ENCODE measurements at regions not wholly inside any gene's neighbourhood (a gene's known extent, or its start where the extent isn't known, plus 50 kb on each side); places are given as distances from the start of the nearest gene placed in this dataset.

DNA sequence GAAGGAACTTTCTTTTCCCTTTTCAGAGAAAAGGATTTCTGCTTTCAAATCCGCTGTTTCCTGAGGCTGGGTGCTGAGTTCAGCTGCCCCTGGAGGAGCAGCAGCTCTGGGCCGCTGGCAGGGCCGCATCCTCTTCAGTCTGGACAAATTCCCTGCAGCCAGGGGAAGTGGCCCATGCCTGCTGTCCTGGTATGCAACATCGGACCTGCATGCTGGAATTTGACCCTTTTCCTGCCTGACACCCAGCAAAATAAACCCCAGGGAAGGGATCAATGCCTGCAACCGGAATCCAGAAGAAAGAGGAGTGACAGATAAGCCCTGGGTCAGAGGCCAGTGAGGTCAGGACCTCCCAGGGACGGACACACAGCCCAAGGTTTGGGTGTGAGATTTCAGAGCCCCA is 54.1 kb upstream of the LINC01488 start:
- H3K9me3 Mint-ChIP-seq, result peaks cover 12% of the 10 kb centered on the region
- H3K36me3 Mint-ChIP-seq (ENCODE audit: low read depth), result no peaks in the 10 kb centered on the region
- H3K4me3 Mint-ChIP-seq, result no peak overlapping the region
- H3K27ac Mint-ChIP-seq, result no peak overlapping the region
- peaks cover 11% of the 10 kb centered on the region for H3K27me3 Mint-ChIP-seq
- intact Hi-C loops (cut with micrococcal nuclease), result no loop called here
- peaks cover 8% of the 10 kb centered on the region for H3K4me1 Mint-ChIP-seq (ENCODE audit: low read depth)

DNA sequence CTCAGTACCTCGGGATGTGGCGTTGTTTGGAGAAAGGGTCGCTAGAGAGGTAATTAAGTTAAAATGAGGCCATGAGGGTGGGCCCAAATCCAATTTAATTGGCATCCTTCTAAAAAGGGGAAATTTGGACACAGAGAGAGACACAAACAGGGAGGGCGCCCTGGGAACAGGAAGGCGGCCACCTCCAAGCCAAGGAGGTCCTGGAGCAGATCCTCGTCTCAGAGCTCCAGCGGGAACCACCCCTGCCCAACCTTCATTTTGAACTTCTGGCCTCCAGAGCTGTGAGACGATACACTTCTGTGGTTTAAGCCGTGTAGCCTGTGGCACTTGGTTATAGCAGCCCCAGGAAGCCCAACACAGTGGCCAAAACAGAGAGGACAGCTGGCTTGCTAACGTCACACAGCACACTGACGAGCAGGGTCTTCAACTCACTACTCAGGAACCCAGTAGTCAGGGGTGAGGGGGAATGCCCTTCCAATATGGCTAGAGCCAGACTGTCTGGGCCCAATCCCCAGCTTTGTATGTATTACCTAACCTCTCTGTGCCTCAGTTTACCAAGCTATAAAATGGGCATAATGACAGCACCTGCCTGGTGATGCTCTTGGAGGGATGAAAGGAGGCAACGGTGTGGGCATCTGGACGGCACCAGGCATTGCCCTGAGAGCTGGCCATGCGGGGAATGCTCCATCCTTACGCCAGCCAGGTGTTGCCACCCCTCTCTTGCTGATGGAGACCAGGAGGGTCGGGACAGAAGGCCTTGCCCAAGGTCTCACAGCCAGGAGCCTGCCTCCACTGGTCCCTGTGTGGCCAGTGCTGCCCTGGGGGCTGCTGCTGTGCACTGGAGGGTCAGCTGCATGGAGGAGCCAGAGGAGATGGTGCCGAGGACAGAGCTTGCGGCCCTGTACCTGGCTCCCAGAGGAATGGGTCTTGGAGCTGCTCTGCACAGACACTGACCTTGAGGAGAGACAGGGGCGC is 53.3 kb upstream of the LINC01488 start:
- H3K27me3 Mint-ChIP-seq, result peaks cover 12% of the 10 kb centered on the region
- no peaks in the 10 kb centered on the region for H3K36me3 Mint-ChIP-seq (ENCODE audit: low read depth)
- H3K4me3 Mint-ChIP-seq, result no peak overlapping the region
- intact Hi-C loops (cut with micrococcal nuclease), result no loop called here
- peaks cover 8% of the 10 kb centered on the region for H3K4me1 Mint-ChIP-seq (ENCODE audit: low read depth)
- peaks cover 12% of the 10 kb centered on the region for H3K9me3 Mint-ChIP-seq
- H3K27ac Mint-ChIP-seq, result no peak overlapping the region

DNA sequence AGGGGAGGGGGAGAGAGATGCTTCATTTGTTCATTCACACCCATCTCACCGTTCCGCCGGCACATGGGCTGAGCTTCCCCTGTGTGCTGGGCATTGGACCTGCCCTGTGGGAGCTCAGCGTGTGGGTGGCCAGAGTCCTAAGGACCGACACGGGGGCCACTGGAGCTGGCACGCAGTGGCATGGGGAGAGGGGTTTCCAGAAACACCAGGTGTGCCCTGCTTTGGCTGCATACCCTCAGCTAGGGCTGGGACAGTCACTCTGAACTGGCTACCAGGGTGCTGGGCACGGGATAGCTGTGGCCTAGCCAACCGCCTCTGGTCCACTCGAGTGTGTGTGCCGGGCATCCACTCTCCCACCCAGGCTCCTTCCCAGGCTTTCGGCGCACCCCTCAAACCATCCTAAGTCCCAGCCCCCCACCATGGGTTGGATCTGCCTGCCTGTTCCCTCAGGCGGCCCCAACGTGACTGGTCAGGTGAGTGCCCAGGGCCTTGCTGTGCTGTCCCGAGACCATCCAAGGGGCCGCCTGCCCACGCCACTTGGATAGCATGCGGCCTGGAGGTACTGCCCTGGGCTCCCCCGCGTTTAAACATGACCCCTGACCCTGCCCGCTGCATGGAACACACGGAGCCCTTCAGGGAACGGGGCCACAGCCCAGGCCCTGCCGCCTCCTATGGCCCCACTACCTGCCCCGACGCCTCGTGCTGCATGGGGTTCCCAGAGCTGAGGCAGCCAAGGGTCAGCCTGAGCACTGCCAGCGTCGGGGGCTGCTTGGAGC is 51.6 kb upstream of the LINC01488 start:
- intact Hi-C loops (cut with micrococcal nuclease), result no loop called here
- no peak overlapping the region for H3K27ac Mint-ChIP-seq

DNA sequence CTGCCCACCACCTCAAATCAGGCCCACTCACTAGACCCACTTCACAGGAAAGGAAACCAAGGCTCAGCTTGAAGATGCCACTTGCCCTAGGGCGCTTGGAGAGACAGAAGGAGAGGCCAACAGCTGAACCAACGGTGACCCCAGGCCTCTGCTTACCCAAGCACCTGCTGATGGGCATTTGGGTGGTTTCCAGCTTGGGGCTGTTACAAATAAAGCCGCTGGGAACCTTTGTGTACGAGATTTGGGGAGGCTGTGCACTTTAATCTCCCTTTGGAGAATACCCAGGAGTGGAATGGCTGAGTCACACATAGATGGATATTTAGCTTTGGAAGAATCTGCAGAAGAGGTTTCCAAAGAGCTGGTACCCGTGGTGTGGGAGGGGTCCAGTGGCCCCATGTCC is 50.9 kb upstream of the LINC01488 start:
- no peak overlapping the region for H3K4me3 Mint-ChIP-seq

More for the DNA sequence above, 51.6 kb upstream of the LINC01488 start:
- no peaks in the 10 kb centered on the region for H3K36me3 Mint-ChIP-seq (ENCODE audit: low read depth)
- H3K9me3 Mint-ChIP-seq, result peaks cover 6% of the 10 kb centered on the region
- H3K4me3 Mint-ChIP-seq, result no peak overlapping the region
- peaks cover 25% of the 10 kb centered on the region for H3K27me3 Mint-ChIP-seq
- peaks cover 11% of the 10 kb centered on the region for H3K4me1 Mint-ChIP-seq (ENCODE audit: low read depth)

DNA sequence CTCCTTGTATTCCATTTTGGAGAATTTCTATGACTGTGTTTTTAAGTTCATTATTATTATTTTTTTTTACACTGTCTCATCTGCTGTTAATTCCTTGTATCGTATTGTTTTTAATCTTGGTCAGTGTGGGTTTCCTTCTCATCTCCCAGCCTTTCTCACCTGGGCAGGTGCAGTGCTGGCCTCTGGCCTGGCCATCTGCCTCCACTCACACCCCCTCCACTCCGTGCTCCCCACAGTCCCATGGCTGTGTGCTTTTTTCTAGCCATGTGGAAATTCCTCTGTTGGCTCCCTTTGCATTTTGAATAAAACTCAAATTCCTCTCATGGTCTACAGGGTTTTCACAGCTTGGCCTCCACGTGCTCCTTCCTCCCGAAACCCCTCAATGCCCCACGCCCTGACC is 50.3 kb upstream of the LINC01488 start:
- Mint-ChIP-seq H3K4me3 (no peak overlapping the region), H3K27me3 (peaks cover 28% of the 10 kb centered on the region), H3K27ac (no peak overlapping the region), H3K36me3 (ENCODE audit: low read depth) (no peaks in the 10 kb centered on the region), H3K4me1 (ENCODE audit: low read depth) (peaks cover 9% of the 10 kb centered on the region), H3K9me3 (no peaks in the 10 kb centered on the region)
- intact Hi-C loops (cut with micrococcal nuclease), result no loop called here

More for the DNA sequence above, 50.9 kb upstream of the LINC01488 start:
- Mint-ChIP-seq H3K9me3 (no peaks in the 10 kb centered on the region), H3K27ac (no peak overlapping the region), H3K4me1 (ENCODE audit: low read depth) (peaks cover 13% of the 10 kb centered on the region), H3K27me3 (peaks cover 25% of the 10 kb centered on the region), H3K36me3 (ENCODE audit: low read depth) (no peaks in the 10 kb centered on the region)
- intact Hi-C loops (cut with micrococcal nuclease), result no loop called here
